HG02623 (cell line): ENCODE measurements at regions not wholly inside any gene's neighbourhood (a gene's known extent, or its start where the extent isn't known, plus 50 kb on each side); places are given as distances from the start of the nearest gene placed in this dataset.
"Not testable (repeated sequence)": the region's sequence is repeated elsewhere in the genome, so short reads cannot be mapped to it uniquely, and the experiment has no call there.

Experiments
- ATAC-seq: cut with Tn5 transposase; IDR thresholded peaks from one replicate; pipeline ENCODE4 v1.9.1; 2021; ENCODE audit warnings: moderate library complexity; ENCODE audit not compliant: unreplicated experiment

- no peak for ATAC-seq
These were observed 1359.0 kb downstream of the OLFM4 start for GRCh38 chr13:54387625-54388024.

GRCh38 chr13:54390841-54391240 is 1362.2 kb downstream of the OLFM4 start:
- ATAC-seq: no peak

- ATAC-seq: no peak
These were observed 1365.6 kb downstream of the OLFM4 start for GRCh38 chr13:54394085-54394700.

GRCh38 chr13:54394908-54395307 is 1366.3 kb downstream of the OLFM4 start:
- no peak for ATAC-seq

GRCh38 chr13:54402495-54402894 is 1373.9 kb downstream of the OLFM4 start:
- ATAC-seq: no peak

- ATAC-seq: no peak
These were observed 1387.2 kb downstream of the OLFM4 start for GRCh38 chr13:54415753-54416366.

GRCh38 chr13:54422946-54423345 is 1394.3 kb downstream of the OLFM4 start:
- ATAC-seq: not testable (repeated sequence)

- ATAC-seq: no peak
These were observed 1395.7 kb downstream of the OLFM4 start for GRCh38 chr13:54424344-54424743.

- no peak for ATAC-seq
These were observed 1405.0 kb downstream of the OLFM4 start for GRCh38 chr13:54433493-54434206.

- not testable (repeated sequence) for ATAC-seq
These were observed 1412.3 kb downstream of the OLFM4 start for GRCh38 chr13:54440853-54441400.

GRCh38 chr13:54445453-54445852 is 1416.8 kb downstream of the OLFM4 start:
- no peak for ATAC-seq

GRCh38 chr13:54445865-54446264 is 1417.3 kb downstream of the OLFM4 start:
- no peak for ATAC-seq

- no peak for ATAC-seq
These were observed 1421.3 kb downstream of the OLFM4 start for GRCh38 chr13:54449922-54450321.

GRCh38 chr13:54484166-54484565 is 1455.6 kb downstream of the OLFM4 start:
- ATAC-seq: no peak

- ATAC-seq: no peak
These were observed 1458.0 kb downstream of the OLFM4 start for GRCh38 chr13:54486421-54487166.

- ATAC-seq: no peak
These were observed 1460.7 kb downstream of the OLFM4 start for GRCh38 chr13:54489359-54489758.

GRCh38 chr13:54492995-54493394 is 1464.4 kb downstream of the OLFM4 start:
- no peak for ATAC-seq

GRCh38 chr13:54511366-54511765 is 1482.8 kb downstream of the OLFM4 start:
- ATAC-seq: no peak

- no peak for ATAC-seq
These were observed 1484.6 kb downstream of the OLFM4 start for GRCh38 chr13:54513254-54513653.

- ATAC-seq: no peak
These were observed 1507.5 kb downstream of the OLFM4 start for GRCh38 chr13:54536112-54536511.

GRCh38 chr13:54563286-54563685 is 1534.7 kb downstream of the OLFM4 start:
- no peak for ATAC-seq
